HepG2 (cell line): ENCODE measurements at regions not wholly inside any gene's neighbourhood (a gene's known extent, or its start where the extent isn't known, plus 50 kb on each side); places are given as distances from the start of the nearest gene placed in this dataset.

Experiments used
- CHD2 ChIP-seq: IDR thresholded peaks from 2 replicates; pipeline ENCODE4 v1.6.1; 2011; ENCODE audit warnings: low read depth, low read length, improper control_type of control experiment
- ELF1 ChIP-seq: sonication (generic); formaldehyde crosslinking; IDR thresholded peaks from 2 replicates; pipeline ENCODE4 v1.4.0; 2020; ENCODE audit warnings: missing genetic modification reagents
- EP300 ChIP-seq, 3 experiments: sonication (generic) in 1 of 3; formaldehyde crosslinking in 1 of 3; IDR thresholded peaks; 2 replicates each; pipeline versions ENCODE4 v1.5.1 to v1.6.1; 2011 to 2020; ENCODE audit warnings: low read depth in 2 of 3, low read length in 2 of 3, borderline replicate concordance in 1 of 3, improper control_type of control experiment in 1 of 3, mild to moderate bottlenecking in 1 of 3, missing genetic modification reagents in 1 of 3, moderate library complexity in 1 of 3
- EZH2 ChIP-seq: conservative IDR thresholded peaks from 2 replicates; pipeline ENCODE4 v1.6.1; 2012; ENCODE audit warnings: mild to moderate bottlenecking, low read depth, low read length, moderate library complexity
- MYC ChIP-seq: sonication (generic); formaldehyde crosslinking; IDR thresholded peaks from 2 replicates; pipeline ENCODE4 v1.9.0; 2021; ENCODE audit warnings: missing genetic modification reagents, borderline replicate concordance
- POLR2A ChIP-seq, 2 experiments: IDR thresholded peaks; 2 replicates each; pipeline ENCODE4 v1.6.1; 2011; ENCODE audit warnings: low read depth in 2 of 2, low read length in 2 of 2, mild to moderate bottlenecking in 1 of 2, moderate library complexity in 1 of 2; ENCODE audit not compliant: insufficient read depth in 1 of 2
- ZBTB8A ChIP-seq: sonication (generic); formaldehyde crosslinking; IDR thresholded peaks from 2 replicates; pipeline ENCODE4 v1.4.0; 2020; ENCODE audit warnings: mild to moderate bottlenecking, low read depth, missing genetic modification reagents, borderline replicate concordance
- TF ChIP-seq, protein P1 (sequence below): sonication (generic); formaldehyde crosslinking; IDR thresholded peaks from 2 replicates; pipeline ENCODE4 v1.5.0; 2020; ENCODE audit warnings: mild to moderate bottlenecking, missing genetic modification reagents, moderate library complexity
- TF ChIP-seq, protein P2 (sequence below): sonication (generic); formaldehyde crosslinking; IDR thresholded peaks from 2 replicates; pipeline ENCODE4 v1.4.0; 2020; ENCODE audit warnings: mild to moderate bottlenecking, low read depth, missing genetic modification reagents

DNA sequence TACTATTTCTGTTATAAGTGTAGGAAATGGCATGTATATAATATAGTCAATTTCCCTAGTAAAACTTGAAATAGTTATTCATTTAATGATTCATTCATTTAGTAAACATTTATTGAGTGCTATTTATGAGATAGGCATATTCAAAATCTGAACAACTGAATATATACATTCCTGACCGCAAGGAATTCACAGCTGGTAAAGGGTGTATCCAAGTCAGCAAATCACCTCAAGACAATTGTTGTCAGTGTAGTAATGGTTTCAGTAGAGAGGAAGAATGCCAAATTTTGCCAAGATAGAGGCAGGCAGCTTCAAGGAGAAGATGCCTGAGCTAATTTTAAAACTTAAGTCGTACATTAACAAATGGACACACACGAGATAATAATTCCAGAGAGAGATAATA, 89.8 kb upstream of the CHST9 start:
- TF ChIP-seq ZBTB8A = no peak
- TF ChIP-seq, protein P1, sequence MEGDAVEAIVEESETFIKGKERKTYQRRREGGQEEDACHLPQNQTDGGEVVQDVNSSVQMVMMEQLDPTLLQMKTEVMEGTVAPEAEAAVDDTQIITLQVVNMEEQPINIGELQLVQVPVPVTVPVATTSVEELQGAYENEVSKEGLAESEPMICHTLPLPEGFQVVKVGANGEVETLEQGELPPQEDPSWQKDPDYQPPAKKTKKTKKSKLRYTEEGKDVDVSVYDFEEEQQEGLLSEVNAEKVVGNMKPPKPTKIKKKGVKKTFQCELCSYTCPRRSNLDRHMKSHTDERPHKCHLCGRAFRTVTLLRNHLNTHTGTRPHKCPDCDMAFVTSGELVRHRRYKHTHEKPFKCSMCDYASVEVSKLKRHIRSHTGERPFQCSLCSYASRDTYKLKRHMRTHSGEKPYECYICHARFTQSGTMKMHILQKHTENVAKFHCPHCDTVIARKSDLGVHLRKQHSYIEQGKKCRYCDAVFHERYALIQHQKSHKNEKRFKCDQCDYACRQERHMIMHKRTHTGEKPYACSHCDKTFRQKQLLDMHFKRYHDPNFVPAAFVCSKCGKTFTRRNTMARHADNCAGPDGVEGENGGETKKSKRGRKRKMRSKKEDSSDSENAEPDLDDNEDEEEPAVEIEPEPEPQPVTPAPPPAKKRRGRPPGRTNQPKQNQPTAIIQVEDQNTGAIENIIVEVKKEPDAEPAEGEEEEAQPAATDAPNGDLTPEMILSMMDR (CRISPR knock-in tag) = no peak
- TF ChIP-seq CHD2 = no peak
- TF ChIP-seq EZH2 = no peak
- TF ChIP-seq, protein P2, sequence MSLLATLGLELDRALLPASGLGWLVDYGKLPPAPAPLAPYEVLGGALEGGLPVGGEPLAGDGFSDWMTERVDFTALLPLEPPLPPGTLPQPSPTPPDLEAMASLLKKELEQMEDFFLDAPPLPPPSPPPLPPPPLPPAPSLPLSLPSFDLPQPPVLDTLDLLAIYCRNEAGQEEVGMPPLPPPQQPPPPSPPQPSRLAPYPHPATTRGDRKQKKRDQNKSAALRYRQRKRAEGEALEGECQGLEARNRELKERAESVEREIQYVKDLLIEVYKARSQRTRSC (CRISPR knock-in tag) = no peak
- no peak for TF ChIP-seq ELF1
- TF ChIP-seq EP300 (IDR thresholded peaks at IDR 0.05; ENCODE audit: low read depth in 2 of 2, low read length in 2 of 2) = no peak
- no peak for TF ChIP-seq EP300 (CRISPR knock-in tag; IDR thresholded peaks at IDR 0.05; ENCODE audit: borderline replicate concordance)
- no peak for TF ChIP-seq MYC (CRISPR knock-in tag)
- TF ChIP-seq POLR2A (IDR thresholded peaks at IDR 0.05; ENCODE audit: insufficient read depth in 1 of 2, low read depth in 2 of 2, low read length in 2 of 2) = no peak
